ENCODE measurements at regions not wholly inside any gene's neighbourhood (a gene's known extent, or its start where the extent isn't known, plus 50 kb on each side); places are given as distances from the start of the nearest gene placed in this dataset.

DNA sequence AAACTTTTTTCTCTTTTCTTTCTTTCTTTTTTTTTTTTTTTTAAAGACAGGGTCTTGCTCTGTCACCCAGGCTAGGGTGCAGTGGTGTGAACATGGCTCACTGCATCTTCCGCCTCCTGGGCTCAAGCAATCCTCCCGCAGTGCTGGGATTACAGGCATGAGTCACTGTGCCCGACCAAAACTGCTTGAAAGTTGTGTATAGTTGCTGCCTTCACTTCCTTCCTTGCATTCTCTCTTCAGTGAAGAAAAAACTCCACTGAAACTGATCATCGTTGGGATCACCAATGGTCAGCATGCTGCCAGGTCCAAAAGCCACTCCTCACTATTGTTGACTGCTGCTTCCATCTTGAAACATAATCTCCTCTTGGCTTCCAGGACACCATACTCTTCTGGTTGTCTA lies 66.6 kb upstream of the CTNNA1 start:
- no peak for TF ChIP-seq CTCF (IDR thresholded peaks at IDR 0.05; ENCODE audit: insufficient read depth, low read depth, low read length)
- TF ChIP-seq EZH2 (IDR thresholded peaks at IDR 0.05; ENCODE audit: insufficient read depth, low read length): no peak
